HL-60/S4 treated with phorbol 12-myristate 13-acetate at 8.2 ng/mL for 4 days and 3 days (cell line): ENCODE measurements at regions not wholly inside any gene's neighbourhood (a gene's known extent, or its start where the extent isn't known, plus 50 kb on each side); places are given as distances from the start of the nearest gene placed in this dataset.
"Not testable (repeated sequence)": the region's sequence is repeated elsewhere in the genome, so short reads cannot be mapped to it uniquely, and the experiment has no call there.

ENCODE experiments used
- in situ Hi-C: fragments of 300-500 bp; cut with MboI; formaldehyde crosslinking; loops from 2 replicates; pipeline ENCODE4 v1.15.0; 2022; ENCODE audit warnings: low sequenced_read_pairs

- in situ Hi-C loops = no loop called here
These were observed 175.9 kb downstream of the ENC1 start for GRCh38 chr5:74464512-74465209.

GRCh38 chr5:74462356-74462755 is 178.2 kb downstream of the ENC1 start:
- in situ Hi-C loops = no loop called here

GRCh38 chr5:74461251-74461650 is 179.3 kb downstream of the ENC1 start:
- in situ Hi-C loops = no loop called here

- in situ Hi-C loops = no loop called here
These were observed 179.8 kb downstream of the ENC1 start for GRCh38 chr5:74460694-74461093.

- in situ Hi-C loops = no loop called here
These were observed 180.5 kb downstream of the ENC1 start for GRCh38 chr5:74459984-74460383.

- in situ Hi-C loops = no loop called here
These were observed 182.7 kb downstream of the ENC1 start for GRCh38 chr5:74457876-74458275.

GRCh38 chr5:74454263-74455030 is 186.1 kb downstream of the ENC1 start:
- in situ Hi-C loops = no loop called here

GRCh38 chr5:74452856-74453255 is 187.7 kb downstream of the ENC1 start:
- in situ Hi-C loops = no loop called here

GRCh38 chr5:74450095-74450494 is 190.4 kb downstream of the ENC1 start:
- in situ Hi-C loops = no loop called here

- in situ Hi-C loops = no loop called here
These were observed 193.7 kb downstream of the ENC1 start for GRCh38 chr5:74446725-74447241.

GRCh38 chr5:74442466-74442865 is 198.1 kb downstream of the ENC1 start:
- in situ Hi-C loops = no loop called here

GRCh38 chr5:74441616-74442015 is 198.9 kb downstream of the ENC1 start:
- in situ Hi-C loops = no loop called here

GRCh38 chr5:74440341-74440740 is 200.2 kb downstream of the ENC1 start:
- in situ Hi-C loops = no loop called here

- in situ Hi-C loops = not testable (repeated sequence)
These were observed 202.7 kb downstream of the ENC1 start for GRCh38 chr5:74437870-74438269.

GRCh38 chr5:74433896-74434829 is 206.4 kb downstream of the ENC1 start:
- in situ Hi-C loops = no loop called here

GRCh38 chr5:74433255-74433895 is 207.2 kb downstream of the ENC1 start:
- in situ Hi-C loops = no loop called here

- in situ Hi-C loops = no loop called here
These were observed 207.8 kb downstream of the ENC1 start for GRCh38 chr5:74432721-74433120.

- in situ Hi-C loops = no loop called here
These were observed 208.3 kb downstream of the ENC1 start for GRCh38 chr5:74432216-74432615.

GRCh38 chr5:74431290-74431669 is 209.2 kb downstream of the ENC1 start:
- in situ Hi-C loops = no loop called here

- in situ Hi-C loops = no loop called here
These were observed 209.8 kb downstream of the ENC1 start for GRCh38 chr5:74430631-74431289.
